Epithelial cell of proximal tubule (primary cell): ENCODE measurements at regions not wholly inside any gene's neighbourhood (a gene's known extent, or its start where the extent isn't known, plus 50 kb on each side); places are given as distances from the start of the nearest gene placed in this dataset.
"Not testable (repeated sequence)": the region's sequence is repeated elsewhere in the genome, so short reads cannot be mapped to it uniquely, and the experiment has no call there.

ENCODE experiments used
- DNase-seq: peaks from one replicate; pipeline ENCODE4 v3.0.0-alpha.2; 2011; ENCODE audit warnings: low read depth
- H3K4me3 ChIP-seq: 2 replicates; pipeline ENCODE4 v1.5.1; 2011; ENCODE audit warnings: low read depth, mild to moderate bottlenecking, low read length
- TF ChIP-seq, protein P1 (sequence below): conservative IDR thresholded peaks from 2 replicates; pipeline ENCODE4 v1.5.1; 2012; ENCODE audit warnings: low read depth, mild to moderate bottlenecking, low read length

DNA sequence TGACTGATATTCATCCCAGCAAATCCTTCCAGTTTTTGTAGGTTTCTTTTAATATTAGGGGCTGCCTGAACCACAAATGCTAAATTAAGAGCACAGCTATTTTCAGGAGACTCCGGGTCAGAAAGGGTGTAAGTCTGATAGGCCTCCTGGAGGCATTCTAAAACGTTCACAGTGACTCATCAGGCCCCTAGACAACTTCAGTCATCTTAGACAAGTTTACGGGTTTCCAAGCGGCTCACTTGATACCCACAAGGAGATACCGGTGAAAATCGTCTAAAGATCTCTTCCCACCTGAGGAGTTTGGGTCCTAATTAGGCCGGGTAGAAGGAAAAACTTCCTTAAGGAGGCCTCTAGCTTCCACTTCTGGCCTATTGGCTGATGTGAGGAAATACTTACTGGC, 342.7 kb upstream of the USP9Y start:
- no peak overlapping the region for H3K4me3 ChIP-seq
- TF ChIP-seq, protein P1, sequence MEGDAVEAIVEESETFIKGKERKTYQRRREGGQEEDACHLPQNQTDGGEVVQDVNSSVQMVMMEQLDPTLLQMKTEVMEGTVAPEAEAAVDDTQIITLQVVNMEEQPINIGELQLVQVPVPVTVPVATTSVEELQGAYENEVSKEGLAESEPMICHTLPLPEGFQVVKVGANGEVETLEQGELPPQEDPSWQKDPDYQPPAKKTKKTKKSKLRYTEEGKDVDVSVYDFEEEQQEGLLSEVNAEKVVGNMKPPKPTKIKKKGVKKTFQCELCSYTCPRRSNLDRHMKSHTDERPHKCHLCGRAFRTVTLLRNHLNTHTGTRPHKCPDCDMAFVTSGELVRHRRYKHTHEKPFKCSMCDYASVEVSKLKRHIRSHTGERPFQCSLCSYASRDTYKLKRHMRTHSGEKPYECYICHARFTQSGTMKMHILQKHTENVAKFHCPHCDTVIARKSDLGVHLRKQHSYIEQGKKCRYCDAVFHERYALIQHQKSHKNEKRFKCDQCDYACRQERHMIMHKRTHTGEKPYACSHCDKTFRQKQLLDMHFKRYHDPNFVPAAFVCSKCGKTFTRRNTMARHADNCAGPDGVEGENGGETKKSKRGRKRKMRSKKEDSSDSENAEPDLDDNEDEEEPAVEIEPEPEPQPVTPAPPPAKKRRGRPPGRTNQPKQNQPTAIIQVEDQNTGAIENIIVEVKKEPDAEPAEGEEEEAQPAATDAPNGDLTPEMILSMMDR, result no peak
- DNase-seq, result no peak

DNA sequence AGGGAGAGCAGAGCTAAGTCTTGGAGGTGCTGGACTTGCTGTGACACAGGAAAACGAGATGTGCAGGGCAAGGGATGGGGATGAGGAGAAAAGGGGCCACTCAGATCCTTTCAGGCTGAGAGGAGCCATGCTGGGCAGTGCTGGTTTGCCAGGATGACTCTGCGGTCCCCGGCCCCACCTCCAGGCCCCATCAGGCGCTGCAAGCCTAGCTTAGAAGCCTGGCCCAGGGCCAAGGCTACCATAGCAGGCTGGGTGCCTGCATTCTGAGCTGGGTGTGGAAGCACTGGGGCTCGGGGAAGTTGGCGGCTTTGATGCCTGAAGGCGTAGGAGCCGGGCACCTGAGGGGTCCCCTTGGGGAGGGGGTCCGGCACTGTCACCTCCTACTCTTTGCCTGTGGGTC, 341.2 kb upstream of the USP9Y start:
- no peak for DNase-seq

DNA sequence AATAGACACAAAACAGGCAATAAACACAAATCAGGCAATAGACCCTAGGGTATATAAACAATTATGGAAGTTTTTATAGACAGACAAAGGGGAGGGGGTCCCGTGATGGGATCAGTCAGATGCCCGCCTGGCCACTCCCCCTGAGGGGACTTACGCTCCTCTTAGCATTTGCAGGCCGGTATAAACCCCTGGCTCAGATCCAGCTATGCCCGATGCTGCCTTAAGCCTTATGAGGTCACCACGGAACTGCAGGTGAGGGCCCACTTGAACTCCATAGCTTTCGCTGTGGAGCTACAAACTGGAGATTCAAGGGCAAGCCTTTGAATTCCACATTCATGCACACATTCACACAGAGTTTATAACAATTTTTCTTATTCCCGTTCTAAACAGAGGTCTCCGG, 340.5 kb upstream of the USP9Y start:
- no peak for DNase-seq
- no peak overlapping the region for H3K4me3 ChIP-seq
- TF ChIP-seq, protein P1, result no peak

More for the DNA sequence above, 341.2 kb upstream of the USP9Y start:
- no peak overlapping the region for H3K4me3 ChIP-seq
- TF ChIP-seq, protein P1, result no peak

DNA sequence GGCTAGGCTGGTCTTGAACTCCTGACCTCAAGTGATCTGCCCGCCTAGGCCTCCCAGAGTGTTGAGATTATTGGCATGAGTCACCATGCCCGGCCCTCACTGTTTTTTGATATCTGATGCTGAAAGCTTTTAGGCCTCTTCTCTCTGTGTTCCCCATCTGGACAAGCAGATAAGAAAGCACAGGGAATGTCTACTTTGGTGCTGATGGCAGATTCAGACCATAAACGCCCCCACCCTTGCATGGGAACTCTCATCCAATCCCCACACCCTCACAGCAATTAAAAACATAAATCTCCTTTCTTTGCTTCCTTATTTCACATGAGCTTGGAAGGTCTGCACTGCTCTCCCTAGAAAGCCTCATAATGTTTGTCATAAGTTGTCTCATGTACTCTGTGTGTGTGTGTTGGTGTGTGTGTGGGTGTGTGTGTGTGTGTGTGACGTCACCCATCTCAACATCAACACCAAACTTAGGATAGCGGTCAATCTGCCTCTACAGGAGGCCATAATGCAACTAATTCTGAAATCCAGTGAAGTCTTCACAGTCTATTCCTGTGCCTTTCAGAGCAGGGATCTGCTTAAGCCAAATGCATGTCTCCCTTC, 335.6 kb upstream of the USP9Y start:
- H3K4me3 ChIP-seq, result no peak overlapping the region
- DNase-seq, result no peak
- TF ChIP-seq, protein P1, result no peak

DNA sequence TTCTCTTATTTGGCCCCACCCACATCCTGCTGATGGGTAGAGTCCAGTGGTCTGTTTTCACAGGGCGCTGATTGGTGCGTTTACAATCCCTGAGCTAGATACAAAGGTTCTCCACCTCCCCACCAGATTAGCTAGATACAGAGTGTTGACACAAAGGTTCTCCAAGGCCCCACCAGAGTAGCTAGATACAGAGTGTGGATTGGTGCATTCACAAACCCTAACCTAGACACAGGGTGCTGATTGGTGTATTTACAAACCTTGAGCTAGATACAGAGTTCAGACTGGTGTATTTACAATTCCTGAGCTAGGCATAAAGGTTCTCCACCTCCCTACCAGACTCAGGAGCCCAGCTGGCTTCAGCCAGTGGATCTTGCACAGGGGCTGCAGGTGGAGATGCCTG, 326.4 kb upstream of the USP9Y start:
- not testable (repeated sequence) for H3K4me3 ChIP-seq, DNase-seq

DNA sequence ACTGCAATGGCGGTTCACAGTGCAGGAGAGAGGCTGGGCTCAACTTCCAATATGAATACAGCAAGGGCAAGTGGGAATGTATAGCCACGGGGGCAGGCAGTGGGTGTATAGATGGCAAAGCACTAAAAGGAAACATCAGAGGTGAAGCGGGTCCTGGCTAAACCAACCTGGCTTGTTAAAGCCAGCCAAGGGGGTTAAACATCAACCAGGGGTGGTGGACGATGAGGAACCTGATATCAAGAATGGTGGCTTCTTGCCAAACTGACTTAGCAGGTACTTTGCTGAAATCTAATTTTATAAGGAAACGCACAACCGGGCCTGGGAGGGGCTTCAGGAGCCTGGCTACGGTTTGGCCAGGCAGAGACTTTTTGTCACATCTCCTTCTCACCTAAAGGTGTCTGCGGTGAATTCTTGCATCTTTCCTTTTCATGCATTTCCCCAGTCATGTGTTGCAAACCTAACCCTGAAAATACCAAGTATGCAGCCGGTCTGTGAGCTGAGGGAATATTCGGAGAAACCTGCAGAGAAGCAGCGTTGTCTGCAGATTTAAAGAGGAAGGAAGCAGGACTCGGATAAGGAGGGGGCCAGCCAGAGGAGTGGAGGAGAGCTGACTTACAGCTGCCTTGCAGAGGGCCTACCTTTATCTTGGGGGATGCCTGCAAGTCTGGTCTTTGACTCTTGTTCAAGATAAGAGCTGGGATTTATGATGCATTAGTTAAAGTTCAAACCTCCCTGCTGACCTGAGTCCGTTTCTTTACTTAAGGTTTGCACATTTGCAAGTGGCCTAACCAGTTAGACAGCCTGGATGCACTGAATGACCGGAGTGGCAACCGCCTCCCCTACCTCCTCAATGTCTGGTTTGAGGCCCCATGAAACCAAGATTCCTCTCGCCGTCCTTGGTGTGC, 309.1 kb upstream of the USP9Y start:
- not testable (repeated sequence) for H3K4me3 ChIP-seq, DNase-seq

DNA sequence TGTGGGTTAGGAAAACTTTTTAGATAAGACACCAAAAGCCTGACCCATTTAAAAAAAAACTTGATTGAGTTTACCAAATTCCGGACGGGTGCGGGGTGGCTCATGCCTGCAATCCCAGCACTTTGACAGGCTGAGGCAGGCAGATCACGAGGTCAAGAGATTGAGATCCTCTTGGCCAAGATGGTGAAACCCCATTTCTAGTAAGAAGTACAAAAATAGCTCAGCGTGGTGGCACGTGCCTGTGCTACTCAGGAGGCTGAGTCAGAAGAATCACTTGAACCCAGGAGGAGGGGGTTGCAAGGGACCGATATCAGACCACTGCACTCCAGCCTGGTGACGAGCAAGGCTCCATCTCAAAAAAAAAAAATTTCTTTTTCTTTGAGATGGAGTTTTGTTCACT, 307.8 kb upstream of the USP9Y start:
- H3K4me3 ChIP-seq, result no peak overlapping the region
- no peak for DNase-seq
- TF ChIP-seq, protein P1, result no peak

DNA sequence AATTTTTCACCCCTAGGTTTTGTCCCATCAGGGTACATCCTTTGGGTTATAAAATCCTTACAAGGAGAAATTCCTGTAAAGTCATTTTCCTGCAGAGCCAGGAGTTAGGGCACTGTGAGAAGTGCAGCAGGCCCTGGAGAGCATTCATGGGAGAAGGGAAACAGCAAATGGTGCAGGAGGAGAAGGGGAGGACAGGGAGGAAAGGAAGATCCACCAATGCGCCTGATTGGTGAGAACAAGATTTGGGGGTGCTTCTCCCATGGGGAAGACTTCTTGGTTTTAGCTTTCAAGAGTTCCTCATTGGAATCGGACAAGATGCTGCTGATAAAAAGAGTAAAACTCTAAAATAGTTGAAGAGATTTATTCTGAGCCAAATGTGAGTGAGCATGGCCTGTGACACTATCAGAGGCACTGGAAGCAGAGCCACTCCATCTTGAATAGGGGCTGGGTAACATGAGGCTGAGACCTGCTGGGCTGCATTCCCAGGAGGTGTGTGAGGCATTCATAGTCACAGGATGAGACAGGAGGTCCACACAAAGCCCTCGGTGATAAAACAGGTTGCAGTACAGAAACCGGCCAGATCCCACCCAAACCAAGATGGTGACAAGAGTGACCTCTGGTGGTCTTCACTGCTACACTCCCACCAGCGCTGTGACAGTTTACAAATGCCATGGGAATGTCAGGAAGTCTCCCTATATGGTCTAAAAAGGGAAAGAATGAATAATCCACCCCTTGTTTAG, 305.5 kb upstream of the USP9Y start:
- DNase-seq, H3K4me3 ChIP-seq: not testable (repeated sequence)
